BJ (cell line): ENCODE measurements at regions not wholly inside any gene's neighbourhood (a gene's known extent, or its start where the extent isn't known, plus 50 kb on each side); places are given as distances from the start of the nearest gene placed in this dataset.

Experiments used
- CTCF ChIA-PET: fragments of 350-600 bp; formaldehyde crosslinking; extraction: SDS; loops from one replicate; lab custom pipeline; 2021; ENCODE audit warnings: antibody characterized with exemption, inconsistent platforms; lab: Yijun Ruan, JAX
- POLR2A ChIA-PET: fragments of 300-600 bp; sonication (Branson Sonifier 250); formaldehyde crosslinking; extraction: SDS; loops from one replicate; lab custom pipeline; 2021; ENCODE audit warnings: antibody characterized with exemption; lab: Charles Lee
- DNase-seq: peaks from one replicate; pipeline ENCODE4 v3.0.0-alpha.2; 2011; ENCODE audit warnings: low read depth
- H3K27me3 ChIP-seq: 2 replicates; pipeline ENCODE4 v1.6.0; 2011; ENCODE audit warnings: low read length; ENCODE audit not compliant: control insufficient read depth, insufficient read depth
- H3K36me3 ChIP-seq: 2 replicates; pipeline ENCODE4 v1.5.1; 2011; ENCODE audit warnings: low read length; ENCODE audit not compliant: control insufficient read depth, insufficient read depth
- H3K4me3 ChIP-seq: 2 replicates; pipeline ENCODE4 v1.5.1; 2011; ENCODE audit warnings: low read depth, mild to moderate bottlenecking, control low read depth, low read length
- TF ChIP-seq, protein P1 (sequence below): IDR thresholded peaks from 2 replicates; pipeline ENCODE4 v1.5.1; 2011; ENCODE audit warnings: low read depth, mild to moderate bottlenecking, control low read depth, inconsistent platforms, low read length, moderate library complexity; ENCODE audit not compliant: insufficient read depth

DNA sequence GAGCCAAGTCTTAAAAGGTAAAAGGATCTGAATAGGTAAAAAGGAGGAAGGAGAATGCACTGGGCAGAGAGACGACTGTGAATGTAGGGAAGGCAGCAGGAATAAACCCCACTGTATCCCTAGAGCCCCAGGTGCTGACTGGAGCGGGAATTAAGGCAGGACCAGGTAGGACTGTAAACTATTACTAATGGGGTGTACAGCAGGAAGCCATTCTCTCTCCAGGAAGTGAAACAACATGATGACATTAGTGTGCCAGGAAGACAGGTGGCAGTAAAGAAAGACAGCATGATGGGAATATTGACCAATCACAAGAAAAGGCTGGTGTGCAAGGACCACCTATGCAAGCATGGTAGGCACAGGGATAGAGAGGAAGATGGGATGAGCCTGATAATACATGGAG, 433.0 kb downstream of the DNAH5 start:
- no peak overlapping the region for H3K4me3 ChIP-seq
- DNase-seq: no peak
- POLR2A ChIA-PET: no interaction called here
- CTCF ChIA-PET: interaction anchor here (1.6 kb wide), 1 partner anchor 33 kb away, joined by 3 read pairs; no protein-coding TSS in a partner anchor
- no peaks in the 10 kb centered on the region for H3K36me3 ChIP-seq
- TF ChIP-seq, protein P1, sequence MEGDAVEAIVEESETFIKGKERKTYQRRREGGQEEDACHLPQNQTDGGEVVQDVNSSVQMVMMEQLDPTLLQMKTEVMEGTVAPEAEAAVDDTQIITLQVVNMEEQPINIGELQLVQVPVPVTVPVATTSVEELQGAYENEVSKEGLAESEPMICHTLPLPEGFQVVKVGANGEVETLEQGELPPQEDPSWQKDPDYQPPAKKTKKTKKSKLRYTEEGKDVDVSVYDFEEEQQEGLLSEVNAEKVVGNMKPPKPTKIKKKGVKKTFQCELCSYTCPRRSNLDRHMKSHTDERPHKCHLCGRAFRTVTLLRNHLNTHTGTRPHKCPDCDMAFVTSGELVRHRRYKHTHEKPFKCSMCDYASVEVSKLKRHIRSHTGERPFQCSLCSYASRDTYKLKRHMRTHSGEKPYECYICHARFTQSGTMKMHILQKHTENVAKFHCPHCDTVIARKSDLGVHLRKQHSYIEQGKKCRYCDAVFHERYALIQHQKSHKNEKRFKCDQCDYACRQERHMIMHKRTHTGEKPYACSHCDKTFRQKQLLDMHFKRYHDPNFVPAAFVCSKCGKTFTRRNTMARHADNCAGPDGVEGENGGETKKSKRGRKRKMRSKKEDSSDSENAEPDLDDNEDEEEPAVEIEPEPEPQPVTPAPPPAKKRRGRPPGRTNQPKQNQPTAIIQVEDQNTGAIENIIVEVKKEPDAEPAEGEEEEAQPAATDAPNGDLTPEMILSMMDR: no peak
- no peaks in the 10 kb centered on the region for H3K27me3 ChIP-seq

DNA sequence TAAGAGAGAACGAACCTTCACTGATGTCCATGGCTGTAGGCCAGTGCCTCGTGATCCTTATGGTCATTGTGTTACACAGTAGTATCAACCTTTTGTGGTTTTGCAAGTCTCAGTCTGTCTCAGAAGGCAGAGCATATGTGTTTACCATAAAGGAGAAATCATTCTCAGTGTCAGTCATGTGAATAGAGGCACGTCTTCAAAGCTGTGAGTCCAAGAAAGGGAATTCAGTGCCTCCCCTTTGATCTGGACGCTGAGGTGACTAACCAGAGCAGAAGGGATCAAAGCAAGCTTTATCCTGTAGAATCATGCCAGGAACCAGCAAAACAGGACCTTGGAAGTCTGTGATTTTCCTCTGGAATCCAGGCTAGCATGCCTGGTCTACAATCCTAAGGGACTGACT, 433.9 kb downstream of the DNAH5 start:
- ChIA-PET CTCF (no interaction called here), POLR2A (no interaction called here)
- Histone ChIP-seq H3K27me3 (no peaks in the 10 kb centered on the region), H3K36me3 (no peaks in the 10 kb centered on the region), H3K4me3 (no peak overlapping the region)
- TF ChIP-seq, protein P1: no peak
- DNase-seq: no peak

DNA sequence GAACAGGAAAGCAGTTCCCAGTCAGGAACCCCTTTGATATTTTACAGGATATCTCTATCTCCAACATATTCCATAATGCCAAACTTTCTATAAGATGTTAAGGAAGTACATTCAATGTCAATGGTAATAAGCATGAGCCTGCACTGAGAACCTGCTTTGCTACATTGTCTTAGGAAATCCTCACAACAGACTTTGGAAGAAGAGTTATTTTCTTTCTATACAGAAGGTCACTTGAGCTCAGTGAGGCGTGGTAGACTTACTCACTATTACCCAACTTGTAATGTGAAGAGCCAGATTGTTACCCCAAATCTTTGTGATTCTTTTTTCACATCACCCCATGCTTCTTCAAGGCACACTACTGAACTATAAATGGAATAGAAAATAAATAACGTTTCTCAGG, 435.9 kb downstream of the DNAH5 start:
- POLR2A ChIA-PET: no interaction called here
- Histone ChIP-seq H3K27me3 (no peaks in the 10 kb centered on the region), H3K36me3 (no peaks in the 10 kb centered on the region), H3K4me3 (no peak overlapping the region)
- CTCF ChIA-PET: no interaction called here
- DNase-seq: no peak
- TF ChIP-seq, protein P1: no peak

DNA sequence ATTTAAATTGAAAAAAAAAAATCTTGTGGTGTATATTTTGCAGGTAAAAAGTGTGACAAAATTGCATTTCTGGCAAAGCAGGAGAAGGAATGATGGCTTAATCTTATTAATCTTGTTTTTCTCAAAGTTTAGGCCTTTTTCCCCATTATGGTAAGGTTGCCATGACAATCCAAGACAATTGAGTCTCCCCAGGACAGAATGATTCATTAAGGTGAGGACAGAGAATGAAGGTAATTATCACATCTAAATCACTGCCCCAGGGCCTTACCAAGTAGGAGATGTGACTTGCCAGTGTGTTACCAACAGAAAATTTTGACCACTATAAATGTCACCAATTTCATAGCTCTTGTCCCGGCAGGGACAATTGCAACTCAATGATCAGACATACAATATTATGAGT, 439.2 kb downstream of the DNAH5 start:
- Histone ChIP-seq H3K27me3 (no peaks in the 10 kb centered on the region), H3K4me3 (no peak overlapping the region), H3K36me3 (no peaks in the 10 kb centered on the region)
- TF ChIP-seq, protein P1: no peak
- CTCF ChIA-PET: no interaction called here
- DNase-seq: no peak
- POLR2A ChIA-PET: no interaction called here

DNA sequence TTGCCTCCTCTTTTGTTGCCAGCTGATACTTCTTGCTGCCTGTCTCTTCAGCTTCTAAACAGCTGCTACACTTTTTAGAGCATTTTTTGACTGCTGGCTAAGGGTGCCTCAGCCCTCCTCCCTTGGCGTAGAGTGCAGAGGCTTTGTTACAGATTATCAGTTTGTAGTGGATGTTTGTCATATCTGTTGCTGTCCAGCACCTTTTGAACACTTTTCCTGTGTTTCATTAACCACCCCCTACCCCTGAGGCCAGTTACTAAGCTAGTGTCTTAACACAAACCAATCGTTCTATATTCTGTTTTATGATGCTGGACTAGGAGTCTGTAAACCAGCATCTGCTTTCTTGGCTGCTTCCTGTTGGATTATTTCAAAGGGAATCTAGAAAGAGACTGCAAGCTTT, 441.5 kb downstream of the DNAH5 start:
- ChIA-PET CTCF (no interaction called here), POLR2A (no interaction called here)
- no peak for DNase-seq
- TF ChIP-seq, protein P1: no peak
- Histone ChIP-seq H3K4me3 (no peak overlapping the region), H3K27me3 (no peaks in the 10 kb centered on the region), H3K36me3 (no peaks in the 10 kb centered on the region)
